ENCODE measurements at regions not wholly inside any gene's neighbourhood (a gene's known extent, or its start where the extent isn't known, plus 50 kb on each side); places are given as distances from the start of the nearest gene placed in this dataset.

- no peak for TF ChIP-seq CTCF (IDR thresholded peaks at IDR 0.05)
- TF ChIP-seq EZH2 (IDR thresholded peaks at IDR 0.05; ENCODE audit: borderline replicate concordance, insufficient read depth, low read depth, low read length, poor library complexity, severe bottlenecking) = no peak
Measured at GRCh38 chr9:108546215-108546614, 309.6 kb downstream of the ACTL7B start.

Data from B cell (primary cell).